Mesendoderm (in vitro differentiated cells): ENCODE measurements at regions not wholly inside any gene's neighbourhood (a gene's known extent, or its start where the extent isn't known, plus 50 kb on each side); places are given as distances from the start of the nearest gene placed in this dataset.

Experiments used
- DNase-seq: peaks from one replicate; pipeline ENCODE4 v3.0.0; 2013
- H2AK5ac ChIP-seq: 2 replicates; pipeline ENCODE4 v1.6.1; 2013; ENCODE audit warnings: low read length, inconsistent platforms
- H2BK120ac ChIP-seq: 2 replicates; pipeline ENCODE4 v1.6.1; 2013; ENCODE audit warnings: low read depth, mild to moderate bottlenecking, low read length, moderate library complexity, mixed read lengths
- H2BK15ac ChIP-seq: replicated peaks from 2 replicates; pipeline ENCODE4 v1.6.1; 2013; ENCODE audit warnings: low read depth, mild to moderate bottlenecking, moderate library complexity
- H2BK5ac ChIP-seq: 2 replicates; pipeline ENCODE4 v1.6.1; 2013; ENCODE audit warnings: low read length, inconsistent platforms
- H3K18ac ChIP-seq: 2 replicates; pipeline ENCODE4 v1.6.1; 2013; ENCODE audit warnings: mild to moderate bottlenecking, low read length, mixed read lengths
- H3K23ac ChIP-seq: one replicate; pipeline ENCODE4 v1.6.1; 2013; ENCODE audit warnings: low read length
- H3K27ac ChIP-seq: 2 replicates; pipeline ENCODE4 v1.5.1; 2013; ENCODE audit warnings: low read depth, mild to moderate bottlenecking, inconsistent platforms, low read length, moderate library complexity
- H3K27me3 ChIP-seq: 2 replicates; pipeline ENCODE4 v1.6.1; 2013; ENCODE audit warnings: low read length, control low read depth, mild to moderate bottlenecking, inconsistent platforms; ENCODE audit not compliant: insufficient read depth, poor library complexity
- H3K36me3 ChIP-seq: 2 replicates; pipeline ENCODE4 v1.6.1; 2013; ENCODE audit warnings: low read length, inconsistent platforms; ENCODE audit not compliant: control insufficient read depth, insufficient read depth
- H3K4ac ChIP-seq: one replicate; pipeline ENCODE4 v1.6.1; 2013; ENCODE audit warnings: low read depth, mild to moderate bottlenecking, low read length, moderate library complexity
- H3K4me1 ChIP-seq: 2 replicates; pipeline ENCODE4 v1.6.1; 2013; ENCODE audit warnings: low read depth, low read length, inconsistent platforms; ENCODE audit not compliant: control insufficient read depth
- H3K4me2 ChIP-seq: 2 replicates; pipeline ENCODE4 v1.6.1; 2013; ENCODE audit warnings: low read length
- H3K4me3 ChIP-seq: 2 replicates; pipeline ENCODE4 v1.5.1; 2013; ENCODE audit warnings: mild to moderate bottlenecking, low read length
- H3K56ac ChIP-seq: one replicate; pipeline ENCODE4 v1.6.1; 2013; ENCODE audit warnings: low read length
- H3K79me1 ChIP-seq: 2 replicates; pipeline ENCODE4 v1.6.1; 2013; ENCODE audit warnings: low read length, inconsistent platforms
- H3K79me2 ChIP-seq: 2 replicates; pipeline ENCODE4 v1.6.1; 2013; ENCODE audit warnings: mild to moderate bottlenecking, low read length; ENCODE audit not compliant: control insufficient read depth, insufficient read depth
- H3K9ac ChIP-seq: 2 replicates; pipeline ENCODE4 v1.6.1; 2013; ENCODE audit warnings: low read length, inconsistent platforms
- H4K5ac ChIP-seq: one replicate; pipeline ENCODE4 v1.6.1; 2013; ENCODE audit warnings: low read length
- H4K8ac ChIP-seq: one replicate; pipeline ENCODE4 v1.6.1; 2013; ENCODE audit warnings: low read depth, mild to moderate bottlenecking, control low read depth, low read length, moderate library complexity
- WGBS: extraction: QIAGEN DNeasy Blood & Tissue Kit; methylation state at CpG from one replicate; pipeline ENCODE4 v1.1.7; 2013; ENCODE audit warnings: low lambda C conversion rate, missing lambda C conversion rate; ENCODE audit not compliant: insufficient coverage; ENCODE audit errors: extremely low coverage; 5-methylcytosine and 5-hydroxymethylcytosine counted together

DNA sequence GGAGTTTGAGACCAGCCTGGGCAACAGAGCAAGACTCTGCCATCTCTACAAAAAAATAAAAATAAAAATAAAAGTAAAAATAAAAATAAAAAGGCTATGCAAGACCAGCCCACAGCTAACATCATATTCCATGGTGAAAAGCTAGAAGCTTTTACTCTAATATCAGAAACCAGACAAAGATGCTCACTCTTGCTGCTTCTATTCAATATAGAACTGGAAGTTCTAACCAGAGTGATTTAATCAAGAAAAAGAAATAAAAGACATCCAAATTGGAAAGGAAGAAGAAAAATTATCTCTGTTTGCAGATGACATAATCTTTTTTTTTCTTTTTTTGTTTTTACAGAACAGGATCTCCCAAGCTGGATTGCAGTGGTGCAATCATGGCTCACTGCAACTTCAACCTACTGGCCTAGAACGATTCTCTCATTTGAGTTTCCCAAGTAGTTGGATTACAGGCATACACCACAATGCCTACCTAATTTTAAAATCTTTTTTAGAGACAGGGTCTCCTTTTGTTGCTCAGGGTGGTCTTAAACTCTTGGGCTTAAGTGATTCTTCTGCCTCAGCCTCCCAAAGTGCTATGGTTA is 100.7 kb upstream of the JAG1 start:
- Histone ChIP-seq H3K27me3 (no peaks in the 10 kb centered on the region), H3K4me1 (peaks cover 3% of the 10 kb centered on the region), H3K36me3 (no peaks in the 10 kb centered on the region), H3K23ac (no peak overlapping the region), H3K4ac (no peak overlapping the region), H4K5ac (no peak overlapping the region), H3K27ac (no peak overlapping the region), H3K18ac (no peak overlapping the region), H3K4me2 (no peak overlapping the region), H3K9ac (no peak overlapping the region), H3K4me3 (no peak overlapping the region), H3K56ac (no peak overlapping the region), H3K79me2 (no peaks in the 10 kb centered on the region), H2BK120ac (no peak overlapping the region), H2BK5ac (no peak overlapping the region), H2AK5ac (no peak overlapping the region), H4K8ac (no peak overlapping the region), H3K79me1 (no peaks in the 10 kb centered on the region), H2BK15ac (no peak overlapping the region)
- WGBS: no CpG with 5 or more reads among the region's 1 CpG
- no peak for DNase-seq

DNA sequence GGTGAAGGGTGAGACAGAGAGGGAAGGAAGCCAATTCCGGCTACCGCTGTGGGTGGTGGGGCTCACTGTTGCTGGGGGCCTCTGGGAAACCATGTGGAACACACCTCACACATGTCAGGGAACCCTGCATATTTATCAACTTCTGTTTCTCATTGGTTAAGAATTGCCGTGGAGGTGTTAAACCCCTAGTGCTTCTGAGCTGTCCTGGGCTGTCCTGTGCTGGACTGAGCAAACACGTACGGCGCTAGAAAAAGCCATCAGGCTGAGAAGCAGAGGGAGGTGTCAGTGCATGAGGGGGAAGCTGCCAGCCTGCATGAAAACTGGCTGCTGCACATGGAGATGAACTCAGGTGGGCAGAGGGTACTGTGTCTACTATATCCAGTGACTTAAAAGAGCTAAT is 103.9 kb upstream of the JAG1 start:
- DNase-seq: no peak
- H3K36me3 ChIP-seq: no peaks in the 10 kb centered on the region
- H2AK5ac ChIP-seq: no peak overlapping the region
- no peak overlapping the region for H3K4me2 ChIP-seq
- H3K4ac ChIP-seq: no peak overlapping the region
- no peak overlapping the region for H4K5ac ChIP-seq
- no peaks in the 10 kb centered on the region for H3K4me1 ChIP-seq
- H2BK120ac ChIP-seq: no peak overlapping the region
- H3K27ac ChIP-seq: no peak overlapping the region
- no peaks in the 10 kb centered on the region for H3K27me3 ChIP-seq
- no CpG with 5 or more reads among the region's 6 CpGs for WGBS
- no peaks in the 10 kb centered on the region for H3K79me2 ChIP-seq
- H3K9ac ChIP-seq: no peak overlapping the region
- H2BK15ac ChIP-seq: no peak overlapping the region
- H2BK5ac ChIP-seq: no peak overlapping the region
- H3K56ac ChIP-seq: no peak overlapping the region
- H3K79me1 ChIP-seq: no peaks in the 10 kb centered on the region
- H4K8ac ChIP-seq: no peak overlapping the region
- no peak overlapping the region for H3K18ac ChIP-seq
- no peak overlapping the region for H3K4me3 ChIP-seq
- H3K23ac ChIP-seq: no peak overlapping the region

DNA sequence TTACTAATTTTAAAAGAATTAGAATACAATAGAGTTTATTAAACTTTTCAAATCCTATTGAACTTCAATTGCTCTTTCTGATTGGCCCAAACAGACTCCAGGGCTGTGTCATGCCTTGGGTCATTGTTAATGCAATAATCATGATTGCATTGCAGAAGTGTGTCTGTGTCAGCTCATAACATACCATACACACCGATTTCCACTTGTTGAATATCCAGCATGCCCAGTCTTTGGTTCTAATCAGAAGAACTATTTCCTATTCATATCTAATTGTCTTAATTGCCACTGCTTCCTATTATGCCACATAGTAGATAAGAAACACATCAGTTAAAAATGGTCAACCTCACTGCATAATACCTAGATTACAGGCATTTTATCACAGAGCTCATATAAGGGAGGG is 106.1 kb upstream of the JAG1 start:
- Histone ChIP-seq H3K4ac (no peak overlapping the region), H2AK5ac (no peak overlapping the region), H3K79me2 (no peaks in the 10 kb centered on the region), H3K18ac (no peak overlapping the region), H3K4me3 (no peak overlapping the region), H4K8ac (no peak overlapping the region), H2BK5ac (no peak overlapping the region), H3K4me1 (peaks cover 9% of the 10 kb centered on the region), H3K27ac (no peak overlapping the region), H3K56ac (no peak overlapping the region), H3K79me1 (no peaks in the 10 kb centered on the region), H3K9ac (no peak overlapping the region), H3K23ac (no peak overlapping the region), H4K5ac (no peak overlapping the region), H3K36me3 (no peaks in the 10 kb centered on the region), H3K4me2 (no peak overlapping the region), H3K27me3 (no peaks in the 10 kb centered on the region), H2BK120ac (no peak overlapping the region), H2BK15ac (no peak overlapping the region)
- WGBS: no CpG with 5 or more reads among the region's 1 CpG
- DNase-seq: no peak

DNA sequence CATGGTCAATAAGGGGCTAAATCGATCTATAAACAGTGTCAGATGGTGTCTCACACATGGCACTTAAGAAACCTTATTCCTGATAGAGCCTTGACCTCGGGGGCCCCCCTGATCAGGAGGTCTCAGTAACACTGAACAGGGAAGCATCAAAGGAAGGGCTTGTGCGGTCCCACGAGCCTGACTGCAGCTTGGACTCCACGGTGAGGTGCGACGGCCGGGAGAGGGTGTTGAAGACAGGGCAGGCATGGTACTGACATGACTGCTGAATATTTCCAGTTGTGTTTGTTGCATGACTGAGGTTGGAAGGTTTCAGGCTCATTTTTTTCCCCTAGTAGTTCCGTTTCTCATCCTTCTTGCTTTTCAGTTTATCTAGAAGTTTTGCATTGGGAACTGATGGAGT is 107.1 kb upstream of the JAG1 start:
- WGBS: no CpG with 5 or more reads among the region's 9 CpGs
- no peak for DNase-seq
- no peak overlapping the region for H4K5ac ChIP-seq
- no peaks in the 10 kb centered on the region for H3K79me2 ChIP-seq
- H3K56ac ChIP-seq: no peak overlapping the region
- H3K18ac ChIP-seq: no peak overlapping the region
- no peak overlapping the region for H3K27ac ChIP-seq
- no peak overlapping the region for H3K4me3 ChIP-seq
- H2BK15ac ChIP-seq: no peak overlapping the region
- no peak overlapping the region for H3K23ac ChIP-seq
- no peak overlapping the region for H3K4me2 ChIP-seq
- H3K36me3 ChIP-seq: no peaks in the 10 kb centered on the region
- H2BK120ac ChIP-seq: no peak overlapping the region
- H2AK5ac ChIP-seq: no peak overlapping the region
- H4K8ac ChIP-seq: no peak overlapping the region
- no peaks in the 10 kb centered on the region for H3K79me1 ChIP-seq
- H2BK5ac ChIP-seq: no peak overlapping the region
- no peak overlapping the region for H3K4ac ChIP-seq
- H3K27me3 ChIP-seq: no peaks in the 10 kb centered on the region
- H3K4me1 ChIP-seq: peaks cover 11% of the 10 kb centered on the region
- H3K9ac ChIP-seq: no peak overlapping the region

DNA sequence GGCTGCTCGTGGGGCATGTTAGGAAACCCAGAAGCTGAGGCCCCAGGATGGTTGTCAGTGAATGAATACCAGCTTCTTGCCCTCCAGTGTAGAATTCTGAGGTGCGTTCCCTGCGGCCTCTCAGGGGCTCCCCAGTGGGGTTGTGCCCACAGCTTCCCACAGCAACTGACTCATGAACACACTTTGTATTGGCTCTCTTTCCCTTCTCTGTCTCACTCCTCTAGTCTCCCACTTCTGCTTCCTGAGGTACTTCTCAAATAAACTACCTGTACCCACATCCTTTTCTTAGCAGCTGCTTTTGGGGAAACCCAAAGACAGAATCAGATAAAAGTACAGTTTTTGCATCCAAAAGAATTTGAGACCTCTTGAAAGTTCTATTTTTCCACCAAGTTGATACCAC is 107.7 kb upstream of the JAG1 start:
- no peaks in the 10 kb centered on the region for H3K27me3 ChIP-seq
- no peak overlapping the region for H2BK120ac ChIP-seq
- no peak overlapping the region for H3K18ac ChIP-seq

More for the DNA sequence above, 107.7 kb upstream of the JAG1 start:
- H3K36me3 ChIP-seq: no peaks in the 10 kb centered on the region
- H4K8ac ChIP-seq: no peak overlapping the region
- H3K27ac ChIP-seq: no peak overlapping the region
- H3K4me2 ChIP-seq: no peak overlapping the region
- no peak overlapping the region for H2AK5ac ChIP-seq
- no peak overlapping the region for H3K4me3 ChIP-seq
- no CpG with 5 or more reads among the region's 3 CpGs for WGBS
- H2BK15ac ChIP-seq: no peak overlapping the region
- no peak overlapping the region for H4K5ac ChIP-seq
- H3K56ac ChIP-seq: no peak overlapping the region
- H2BK5ac ChIP-seq: no peak overlapping the region
- H3K9ac ChIP-seq: no peak overlapping the region
- H3K4ac ChIP-seq: no peak overlapping the region
- H3K4me1 ChIP-seq: peaks cover 11% of the 10 kb centered on the region
- no peak overlapping the region for H3K23ac ChIP-seq
- H3K79me2 ChIP-seq: no peaks in the 10 kb centered on the region
- no peak for DNase-seq
- H3K79me1 ChIP-seq: no peaks in the 10 kb centered on the region
